ENCODE measurements at regions not wholly inside any gene's neighbourhood (a gene's known extent, or its start where the extent isn't known, plus 50 kb on each side); places are given as distances from the start of the nearest gene placed in this dataset.
A peak's percentile ranks its signal among the peaks of the same experiment; 100 is the strongest.

DNA sequence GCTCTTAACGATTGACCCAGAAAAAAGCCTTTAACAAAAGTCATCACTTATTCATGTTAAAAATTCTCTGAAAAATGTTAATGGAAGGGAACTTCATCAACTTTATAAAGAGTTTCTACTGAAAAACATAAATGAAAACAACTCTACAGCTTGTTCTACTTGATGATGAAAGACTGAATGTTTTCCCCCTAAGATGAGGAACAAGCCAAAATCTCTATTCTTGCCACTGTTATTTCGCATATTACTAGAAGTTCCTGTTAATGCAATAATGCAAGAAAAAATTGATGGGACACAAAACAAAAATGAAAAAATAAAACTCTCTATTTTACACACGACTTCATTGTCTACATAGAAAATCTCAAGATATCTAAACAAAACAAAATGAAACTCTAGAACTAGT lies 249.8 kb upstream of the AKR1E2 start:
- no peak for DNase-seq

DNA sequence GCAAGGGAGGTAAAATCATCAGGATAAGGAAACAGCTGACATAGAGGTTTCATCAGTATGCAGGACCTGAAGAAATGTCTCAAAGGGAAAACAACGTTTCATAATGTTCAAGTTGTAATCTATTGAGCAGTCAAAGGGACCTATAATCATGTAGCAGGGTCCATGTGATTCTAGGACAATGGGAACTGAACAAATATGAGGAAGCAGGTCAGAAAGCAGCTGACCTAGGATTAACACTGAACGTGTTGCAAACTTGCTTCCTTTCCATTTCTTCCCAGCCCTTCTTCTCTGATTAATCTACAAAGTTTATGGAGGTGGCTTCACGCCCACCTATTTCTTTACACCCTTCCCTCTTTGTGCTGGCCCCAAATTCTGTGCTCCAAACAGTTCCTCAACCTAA lies 256.9 kb upstream of the AKR1E2 start:
- DNase-seq: no peak

DNA sequence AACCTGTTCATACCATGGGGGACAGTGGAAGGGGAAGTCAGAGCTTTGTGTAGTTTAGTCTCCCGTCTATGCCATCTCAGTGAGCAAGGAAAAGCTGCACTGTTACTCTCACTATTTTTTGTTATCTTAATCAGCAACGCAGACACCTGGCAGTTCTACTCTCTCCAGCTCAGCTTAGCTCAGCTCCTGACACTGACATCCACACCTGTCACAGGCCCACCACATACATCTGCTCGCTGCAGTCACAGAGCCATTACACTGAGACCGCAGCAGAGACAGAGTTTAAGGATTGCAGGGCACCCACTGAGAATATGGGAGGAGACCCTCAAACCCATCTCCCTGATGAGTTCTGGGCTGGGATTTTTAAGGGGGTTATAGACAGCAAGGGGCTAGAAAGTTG lies 257.3 kb upstream of the AKR1E2 start:
- no peak for DNase-seq

DNA sequence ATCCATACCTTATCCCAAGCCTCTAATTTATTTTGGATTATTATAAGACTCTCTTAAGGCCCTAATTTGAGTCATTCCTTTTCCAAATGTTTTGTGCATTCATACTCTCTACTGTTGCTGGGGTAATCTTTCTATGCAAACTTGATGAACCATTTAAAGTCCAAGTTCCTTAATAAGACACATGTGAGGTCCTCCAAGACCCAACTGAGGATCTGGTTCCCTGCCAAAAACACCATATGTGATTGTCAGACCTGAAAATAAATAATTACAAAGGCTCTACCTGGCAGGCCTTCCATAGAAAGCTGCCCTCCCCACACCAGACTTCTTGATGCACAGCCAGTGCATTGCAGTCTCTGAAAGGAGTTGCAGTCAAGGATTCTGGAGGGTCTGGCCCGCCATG lies 257.9 kb upstream of the AKR1E2 start:
- DNase-seq: no peak

DNA sequence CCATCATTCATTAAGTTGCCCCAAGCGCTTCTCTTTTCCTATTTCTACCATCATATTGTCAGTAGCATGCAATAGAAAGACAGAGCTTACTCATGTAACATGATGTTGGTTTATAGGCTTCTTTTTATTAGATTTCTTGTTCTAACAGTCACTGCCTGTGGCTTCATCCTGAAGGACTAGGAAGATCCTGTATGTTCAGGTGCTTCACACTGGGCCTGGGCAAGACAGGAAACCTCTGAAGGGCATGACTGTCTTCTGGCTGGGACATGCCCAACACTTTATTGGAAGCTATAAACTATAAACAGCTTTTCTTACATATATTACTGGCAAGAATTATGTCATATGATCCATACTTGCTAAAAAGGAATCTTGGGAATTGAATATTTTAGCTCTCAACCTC lies 258.4 kb upstream of the AKR1E2 start:
- no peak for DNase-seq

DNA sequence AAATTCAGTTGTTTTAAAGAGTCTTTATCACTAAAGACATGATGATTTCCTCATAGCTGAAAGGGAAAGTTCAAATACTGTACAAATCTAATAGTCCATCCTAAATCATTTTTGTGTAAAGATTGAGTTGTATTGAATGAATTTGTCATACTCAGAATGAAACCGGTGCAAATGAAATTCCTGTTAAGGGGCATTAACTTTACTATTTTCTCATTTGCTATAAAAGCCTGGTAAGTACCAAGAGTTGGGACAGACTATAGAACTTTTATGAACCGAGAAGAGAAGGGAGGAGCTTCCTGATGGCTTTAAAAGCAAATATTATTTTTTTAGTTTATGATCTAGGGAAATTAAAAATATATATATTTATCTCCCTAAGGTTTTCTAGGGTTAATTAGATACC lies 260.0 kb upstream of the AKR1E2 start:
- DNase-seq: no peak

DNA sequence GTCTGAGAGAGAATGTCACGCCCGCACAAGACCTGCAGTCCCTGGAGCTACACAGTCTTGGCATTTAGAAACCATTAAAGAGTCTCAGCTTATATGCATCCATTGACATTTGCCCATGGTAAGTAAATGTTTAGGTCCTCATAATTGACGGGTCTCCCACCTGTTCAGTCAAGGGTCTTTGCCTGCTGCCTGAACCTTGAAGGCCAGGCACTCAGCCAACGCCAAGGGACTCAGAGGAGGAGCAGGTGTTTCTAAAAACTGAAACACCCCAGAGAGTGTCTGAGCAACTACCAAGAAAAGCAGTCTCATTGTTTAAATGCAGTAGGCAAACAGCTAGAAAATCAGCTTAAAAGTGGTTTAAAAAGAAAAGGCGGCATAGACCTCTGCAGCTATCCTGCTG lies 264.7 kb upstream of the AKR1E2 start:
- no peak for DNase-seq

DNA sequence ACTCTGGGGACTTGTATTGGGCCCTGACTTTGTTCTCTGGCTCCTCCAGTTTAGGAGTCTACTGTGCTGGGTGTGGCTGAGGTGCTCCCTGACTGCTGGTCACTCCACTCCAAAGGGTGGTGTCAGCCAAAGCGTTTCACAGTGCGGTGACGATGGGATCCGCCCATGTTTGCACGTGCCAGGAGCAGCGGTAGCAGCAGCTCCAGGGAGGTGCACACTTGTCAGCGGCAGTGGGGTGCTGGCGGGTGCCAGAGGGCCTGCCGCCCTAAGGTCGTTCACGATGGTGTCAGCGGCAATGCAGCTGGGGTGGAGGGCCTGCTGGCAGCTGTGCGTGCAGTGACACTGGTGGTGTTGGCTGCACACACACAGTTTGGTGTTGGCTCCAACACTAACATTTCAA lies 268.5 kb upstream of the AKR1E2 start:
- no peak for DNase-seq

DNA sequence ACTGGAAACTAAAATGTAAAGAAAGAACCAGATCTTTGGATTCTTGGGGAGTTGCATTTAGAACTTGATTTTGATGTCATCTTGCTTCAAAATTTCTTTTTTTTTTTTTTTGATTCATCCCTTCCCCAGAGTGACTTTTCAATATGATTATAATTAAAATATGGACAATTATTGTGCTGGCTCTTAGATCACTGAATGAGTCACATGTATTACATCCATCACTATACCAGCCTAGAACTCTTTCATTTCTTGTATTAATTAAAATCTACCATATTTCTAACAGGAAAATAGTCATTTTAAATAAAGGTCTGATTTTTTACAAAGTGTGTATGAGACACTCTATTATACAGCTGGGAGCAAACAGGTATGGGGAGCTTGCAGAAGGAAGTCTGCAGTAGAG lies 269.5 kb upstream of the AKR1E2 start:
- DNase-seq: no peak

DNA sequence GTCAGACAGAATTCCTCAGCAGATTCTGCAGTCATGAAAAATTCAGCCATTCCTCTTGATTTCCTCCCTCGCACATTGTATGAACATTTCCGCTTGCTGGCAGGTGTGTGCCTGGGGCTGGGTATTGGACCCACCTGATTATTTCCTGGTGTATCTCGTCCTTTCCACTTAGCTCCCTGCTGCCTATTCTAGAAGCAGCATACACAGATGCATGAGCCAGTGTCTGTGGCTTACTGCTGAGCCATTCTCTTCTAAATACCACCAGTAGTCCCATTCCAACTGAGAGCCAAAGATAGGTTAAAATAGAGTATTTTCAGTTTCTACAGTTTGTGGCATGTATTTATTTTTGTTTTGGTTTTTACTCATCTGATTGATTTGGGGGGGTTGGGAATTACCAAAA lies 270.1 kb upstream of the AKR1E2 start:
- no peak for DNase-seq

DNA sequence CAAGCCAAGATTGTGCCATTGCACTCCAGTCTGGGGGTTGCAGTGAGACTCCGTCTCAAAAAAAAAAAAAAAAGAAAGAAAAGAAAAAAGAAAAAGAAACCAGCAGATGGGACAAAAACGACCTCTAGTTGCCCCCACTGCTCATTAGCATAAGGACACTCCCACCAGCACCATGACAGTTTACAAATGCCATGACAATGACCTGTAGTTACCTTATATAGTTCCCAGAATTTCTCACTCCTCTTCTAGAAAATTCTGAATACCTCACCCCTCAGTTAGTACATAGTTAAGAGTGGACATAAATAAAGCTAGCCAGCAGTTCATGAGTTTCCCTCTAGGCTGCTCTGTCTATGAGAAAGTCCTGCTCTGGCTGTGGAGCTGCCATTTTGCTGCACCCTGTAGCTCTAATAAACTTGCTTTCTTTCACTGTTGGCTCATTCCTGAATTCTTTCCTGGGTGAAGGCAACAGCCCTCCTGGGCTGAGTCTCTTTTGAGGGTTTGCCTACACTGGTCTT lies 276.8 kb upstream of the AKR1E2 start:
- DNase-seq: no peak

DNA sequence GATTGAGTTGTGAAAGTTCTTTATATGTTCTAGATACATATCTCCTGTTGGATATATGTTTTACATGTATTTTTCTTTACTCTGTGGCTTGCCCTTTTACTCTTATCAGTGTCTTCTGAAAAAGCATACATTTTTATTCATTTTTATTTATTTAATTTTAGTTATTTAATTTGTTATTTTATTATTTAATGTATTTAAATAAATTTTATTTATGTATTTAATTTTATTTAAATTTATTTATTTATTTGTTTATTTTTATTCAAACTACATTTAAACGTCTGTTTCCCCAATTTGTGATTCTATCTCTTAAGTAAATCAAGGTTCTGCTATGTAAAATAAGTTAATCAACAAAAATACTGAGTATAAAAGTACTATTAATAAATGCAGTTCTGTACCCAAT lies 279.1 kb upstream of the AKR1E2 start:
- no peak for DNase-seq

DNA sequence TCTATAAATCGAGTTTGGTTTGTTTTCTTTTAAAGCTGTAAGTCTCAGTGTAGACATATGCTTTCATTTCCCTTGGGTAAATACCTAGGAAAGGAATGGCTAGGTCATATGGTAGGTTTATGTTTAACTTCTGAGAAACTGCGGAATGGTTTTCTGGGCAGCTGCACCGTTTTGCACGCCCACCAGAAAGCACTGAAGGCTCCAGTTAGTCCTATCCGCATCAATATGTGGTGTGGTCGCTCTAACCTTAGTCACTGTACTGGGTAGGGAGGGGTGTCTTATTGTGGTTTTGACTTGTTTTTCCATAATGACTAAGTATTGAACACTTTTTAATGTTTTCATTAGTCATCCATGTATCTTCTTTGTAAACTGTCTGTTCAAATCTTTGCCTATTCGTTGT lies 279.5 kb upstream of the AKR1E2 start:
- peak in 1 of 5 donors; percentile 27 for DNase-seq

DNA sequence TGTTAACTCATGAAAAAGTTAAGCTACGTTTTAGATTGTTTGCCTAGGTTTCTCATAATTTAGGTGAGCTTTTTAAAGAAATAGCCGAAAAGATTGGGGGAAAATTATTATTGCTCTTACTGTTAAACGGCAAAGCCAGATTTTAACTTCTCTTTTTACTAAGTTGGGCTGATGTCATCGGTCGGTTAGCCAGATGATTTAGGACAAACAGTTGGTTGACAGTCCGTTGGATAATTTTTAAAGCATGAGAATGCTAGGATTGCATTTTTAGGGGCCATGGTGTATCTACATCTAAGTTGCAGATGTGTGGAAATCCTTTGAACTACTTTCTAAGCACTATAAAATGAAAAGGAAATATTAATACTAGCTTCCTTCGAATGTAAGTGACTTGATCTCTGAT lies 280.9 kb upstream of the AKR1E2 start:
- no peak for DNase-seq

DNA sequence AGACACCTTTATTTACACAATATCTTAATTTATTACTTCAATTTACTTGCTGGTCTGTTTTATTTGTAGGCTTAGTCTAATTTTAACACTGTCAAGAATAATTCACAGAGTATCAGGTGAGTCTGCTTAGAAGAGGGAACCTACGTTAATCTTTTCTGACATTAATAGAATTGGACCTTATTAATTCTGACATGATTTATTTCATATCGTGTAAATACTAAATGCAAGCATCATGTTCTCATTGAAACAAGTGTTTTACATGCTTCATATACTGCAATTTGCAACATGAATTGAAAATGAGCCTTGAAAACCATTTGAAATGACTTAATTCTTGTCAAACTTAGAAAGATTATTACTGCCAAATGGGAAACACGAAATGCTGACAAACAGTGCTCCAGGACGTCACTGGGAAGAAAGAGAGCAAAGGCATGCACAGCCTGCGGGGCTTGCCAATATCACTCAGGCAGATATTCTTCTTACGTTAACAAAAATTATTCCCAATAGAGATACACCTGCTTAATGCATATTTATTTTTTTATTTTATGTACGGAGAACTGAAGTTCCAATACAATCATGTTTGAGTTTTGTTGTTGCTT lies 282.0 kb upstream of the AKR1E2 start:
- no peak for DNase-seq

DNA sequence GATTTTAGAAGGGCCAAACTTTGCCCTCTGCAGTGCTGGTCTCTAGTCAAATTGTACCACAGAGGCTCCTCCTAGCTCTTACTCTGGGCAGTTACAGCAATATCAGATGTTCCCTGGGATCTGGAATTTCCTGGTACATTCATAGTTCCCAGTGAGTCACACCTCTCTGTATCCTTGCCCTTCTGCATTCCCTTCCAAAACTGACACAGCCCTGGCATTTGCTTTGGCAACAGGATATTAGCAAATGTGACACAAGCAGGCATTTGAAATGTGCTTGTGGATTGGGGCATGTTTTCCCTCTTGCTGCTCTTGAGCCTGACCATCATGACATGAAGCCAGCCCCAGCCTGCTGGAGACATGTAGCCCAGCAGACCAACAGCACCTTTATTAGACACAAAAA lies 284.7 kb upstream of the AKR1E2 start:
- no peak for DNase-seq

DNA sequence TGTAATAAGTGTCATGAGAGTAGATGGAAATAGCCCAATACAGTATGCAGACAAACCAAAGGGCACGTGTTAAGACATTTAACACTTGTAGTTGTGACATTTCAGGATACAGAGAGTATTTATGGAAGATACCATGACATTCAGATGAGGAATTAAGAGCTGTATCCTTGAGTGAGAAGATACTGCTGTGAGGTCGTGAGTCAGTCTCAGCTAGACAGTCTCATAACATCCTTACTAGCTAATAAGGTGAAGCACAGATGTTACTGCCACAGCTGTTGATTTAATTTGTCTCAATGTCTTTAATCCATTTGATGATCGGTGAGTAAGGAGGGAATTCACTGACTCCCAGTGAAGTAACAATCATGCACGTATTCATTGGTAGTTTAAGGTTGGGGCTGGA lies 288.0 kb upstream of the AKR1E2 start:
- DNase-seq: no peak

DNA sequence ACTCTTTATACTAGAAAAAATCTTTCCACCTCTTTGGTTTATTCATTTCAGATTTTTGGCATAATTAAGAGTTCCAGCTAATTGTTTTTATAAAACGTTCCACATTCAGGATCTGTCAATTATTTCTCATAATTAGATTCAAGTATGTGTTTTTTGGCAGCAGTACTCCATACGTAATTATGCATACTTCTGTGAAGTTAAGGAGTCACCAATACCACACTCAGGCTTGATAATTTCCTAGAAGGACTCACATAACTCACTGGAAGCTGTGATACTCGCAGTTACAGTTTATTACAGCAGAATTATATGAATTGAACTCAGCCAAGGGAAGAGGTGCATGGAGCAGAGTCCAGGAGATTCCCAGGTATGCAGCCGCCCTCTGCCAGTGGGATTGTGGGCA lies 290.5 kb upstream of the AKR1E2 start:
- no peak for DNase-seq

DNA sequence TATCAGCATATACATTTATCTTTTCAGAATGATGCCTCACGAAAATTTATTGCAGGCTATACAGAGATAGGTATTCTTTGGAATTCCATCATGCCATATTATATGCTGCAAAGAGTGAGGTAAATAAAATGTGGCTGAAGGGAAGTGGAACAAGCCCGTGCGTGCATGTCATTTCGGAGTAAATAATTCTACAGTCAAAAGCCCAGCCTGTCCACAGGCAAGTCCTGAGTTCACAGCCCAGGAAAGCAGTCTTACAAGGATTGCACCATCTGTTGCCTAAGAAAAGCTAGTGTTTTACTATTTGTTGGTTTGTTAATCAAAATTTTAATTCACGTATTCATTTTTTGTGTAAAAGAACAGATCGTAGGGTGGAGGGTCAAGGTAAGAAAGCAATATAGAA lies 292.4 kb upstream of the AKR1E2 start:
- DNase-seq: no peak

DNA sequence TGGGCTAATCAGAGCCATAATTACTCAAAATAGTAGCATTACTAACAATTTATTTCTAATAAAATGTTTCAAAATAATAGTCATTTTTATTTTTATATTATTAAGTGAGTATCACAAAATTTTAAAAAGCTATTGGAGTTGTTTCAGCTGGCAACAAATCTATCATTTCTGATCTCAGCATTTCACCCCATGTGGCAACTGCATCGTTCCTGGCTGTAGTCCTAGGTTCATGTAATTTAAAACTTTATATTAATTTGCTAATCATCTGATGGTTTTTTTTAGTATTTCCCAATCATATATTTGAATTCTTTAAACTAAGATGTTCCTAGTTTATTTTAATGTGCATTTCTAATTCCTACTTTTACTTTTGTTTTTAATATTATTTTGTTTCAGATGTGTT lies 293.0 kb upstream of the AKR1E2 start:
- DNase-seq: no peak

DNA sequence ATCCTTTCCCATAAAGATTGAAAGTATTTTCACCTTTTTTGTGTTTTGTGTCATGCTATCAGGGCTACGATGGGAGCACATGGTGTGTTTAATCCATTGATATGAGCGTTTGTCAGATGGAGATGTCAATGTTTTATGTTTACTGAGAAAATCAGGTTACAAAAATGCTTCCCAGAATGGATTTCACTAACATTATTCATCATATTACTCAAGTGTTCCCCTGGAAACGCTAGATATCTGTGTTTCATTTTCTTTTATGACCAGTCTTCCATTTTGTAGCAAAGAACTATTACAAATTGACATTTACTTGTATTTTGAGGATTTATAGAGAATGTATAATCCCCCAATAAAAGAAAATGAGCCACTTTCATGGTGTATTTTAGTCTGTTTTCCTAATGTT lies 293.5 kb upstream of the AKR1E2 start:
- DNase-seq: no peak

DNA sequence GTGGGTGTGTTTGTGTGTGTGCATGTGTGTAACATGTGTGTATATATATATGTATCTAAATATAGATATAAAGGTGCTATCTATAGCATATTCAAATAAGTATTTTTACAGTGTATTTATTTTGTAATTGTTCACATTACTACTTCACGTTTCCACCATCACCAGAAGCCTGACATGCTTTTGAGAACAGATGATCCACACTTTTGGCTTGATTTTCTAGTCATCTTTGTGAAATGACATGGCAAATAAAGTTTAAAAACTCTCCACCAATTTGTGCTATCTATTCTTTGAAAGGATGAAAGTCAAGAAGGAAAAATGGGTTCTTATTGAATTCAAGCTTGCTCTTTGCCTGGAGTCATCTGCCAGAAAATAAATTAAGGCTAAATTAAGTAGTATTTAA lies 294.0 kb upstream of the AKR1E2 start:
- DNase-seq: no peak

DNA sequence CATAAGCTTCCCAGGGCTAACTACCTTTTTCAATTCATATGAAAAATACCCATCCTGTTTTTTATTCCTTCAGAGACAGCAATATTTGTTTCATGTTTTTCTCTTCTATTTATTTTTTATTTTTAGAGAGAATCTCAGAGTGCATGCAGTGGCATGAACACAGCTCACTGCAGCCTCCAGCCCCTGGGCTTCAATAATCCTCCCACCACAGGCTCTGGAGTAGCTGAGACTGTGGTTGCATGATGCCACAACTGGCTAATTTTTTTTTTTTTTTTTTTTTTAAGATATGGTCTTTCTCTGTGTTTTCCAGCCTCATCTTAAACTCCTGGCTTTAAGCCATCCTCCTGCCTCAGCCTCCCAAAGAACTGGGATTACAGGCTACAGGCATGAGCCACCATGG lies 296.7 kb upstream of the AKR1E2 start:
- no peak for DNase-seq

DNA sequence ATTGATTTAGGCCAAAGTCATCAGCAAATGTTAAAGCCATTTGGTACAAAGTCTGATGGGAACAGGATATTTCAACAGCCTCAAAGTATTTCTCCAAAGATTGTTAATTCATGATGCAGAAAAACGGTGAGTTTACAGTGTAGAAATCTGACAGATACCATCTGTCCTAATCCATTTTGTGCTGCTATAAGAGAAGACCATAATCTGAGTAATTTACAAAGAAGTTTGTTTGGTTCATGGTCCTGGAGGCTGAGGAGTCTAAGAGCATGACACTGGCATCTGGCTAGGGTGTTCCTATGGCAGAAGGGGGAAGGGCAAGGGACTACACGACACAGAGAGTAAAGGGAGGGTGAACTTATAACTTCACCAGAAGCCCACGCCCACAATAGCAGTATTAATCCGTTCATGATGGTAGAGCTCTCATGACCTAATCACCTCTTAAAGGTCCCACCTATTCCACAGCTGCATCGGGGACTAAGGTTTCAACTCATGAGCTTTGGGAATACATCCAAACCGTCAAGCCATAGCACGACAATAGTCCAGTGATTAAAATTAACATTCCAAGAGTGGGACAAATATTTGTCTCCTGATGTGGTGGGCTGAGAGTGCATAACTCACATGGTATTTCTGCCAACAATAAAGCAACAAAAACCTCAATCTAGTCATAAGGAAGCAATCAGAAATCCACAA lies 298.6 kb upstream of the AKR1E2 start:
- no peak for DNase-seq

DNA sequence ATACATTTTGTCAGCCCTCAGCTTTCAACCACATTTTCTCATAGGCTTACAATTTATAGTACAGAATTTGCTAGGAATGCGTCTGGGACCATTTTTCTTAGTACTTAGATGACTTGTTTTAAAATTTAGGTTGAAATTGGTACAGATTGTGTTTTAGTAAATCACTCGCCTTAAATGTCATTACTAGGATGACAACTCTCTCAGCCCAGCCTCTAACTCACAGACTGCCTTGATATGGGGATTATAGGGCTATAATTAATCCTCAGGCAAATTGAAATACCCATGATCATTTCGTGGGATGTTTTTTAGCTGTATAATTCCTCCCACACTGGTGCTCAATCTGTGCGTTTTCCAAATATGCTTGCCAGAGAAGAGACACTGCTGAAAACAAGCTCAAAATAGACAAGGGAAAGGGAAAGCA lies 299.7 kb upstream of the AKR1E2 start:
- DNase-seq: no peak
